K562 (cell line): ENCODE measurements at regions not wholly inside any gene's neighbourhood (a gene's known extent, or its start where the extent isn't known, plus 50 kb on each side); places are given as distances from the start of the nearest gene placed in this dataset.

ENCODE experiments used
- CTCF ChIP-seq, 3 experiments: IDR thresholded peaks in 2 of 3; conservative IDR thresholded peaks in 1 of 3; 2 replicates each; pipeline ENCODE4 v1.5.1; 2011 to 2012; ENCODE audit warnings: low read length in 3 of 3, mild to moderate bottlenecking in 3 of 3, control low read depth in 2 of 3, improper control_type of control experiment in 1 of 3, inconsistent platforms in 1 of 3, low read depth in 1 of 3, mixed read lengths in 1 of 3, moderate library complexity in 1 of 3; ENCODE audit not compliant: insufficient read depth in 2 of 3
- HOXB6 ChIP-seq: fragments of 250-450 bp; sonication (Bioruptor Pico); IDR thresholded peaks from 2 replicates; pipeline ENCODE4 v1.5.1; 2022; ENCODE audit warnings: mild to moderate bottlenecking, borderline replicate concordance
- KLF10 ChIP-seq: fragments of 250-450 bp; sonication (Bioruptor Pico); IDR thresholded peaks from 2 replicates; pipeline ENCODE4 v1.6.1; 2021; ENCODE audit warnings: matching md5 sums
- MYC ChIP-seq, 2 experiments: fragments of 250-450 bp in 1 of 2; sonication (Bioruptor Pico) in 1 of 2; IDR thresholded peaks; 2 replicates each; pipeline versions ENCODE4 v1.5.1 to v1.6.1; 2012 to 2021; ENCODE audit warnings: low read depth in 2 of 2, borderline replicate concordance in 1 of 2, improper control_type of control experiment in 1 of 2, low read length in 1 of 2, mild to moderate bottlenecking in 1 of 2, moderate library complexity in 1 of 2
- NBN ChIP-seq: fragments of 450-650 bp; IDR thresholded peaks from 2 replicates; pipeline ENCODE4 v1.6.1; 2016; ENCODE audit warnings: low read depth, mild to moderate bottlenecking
- NRF1 ChIP-seq, 2 experiments: fragments of 450-650 bp; IDR thresholded peaks in 1 of 2; conservative IDR thresholded peaks in 1 of 2; 2 replicates each; pipeline ENCODE4 v1.6.1; 2014; ENCODE audit warnings: mild to moderate bottlenecking in 2 of 2
- POLR2A ChIP-seq: fragments of 450-650 bp; conservative IDR thresholded peaks from 2 replicates; pipeline ENCODE4 v1.6.1; 2016
- POLR2AphosphoS5 ChIP-seq: IDR thresholded peaks from 2 replicates; pipeline ENCODE4 v1.6.1; 2011; ENCODE audit warnings: mild to moderate bottlenecking, low read depth, low read length, moderate library complexity; ENCODE audit not compliant: control insufficient read depth, insufficient read depth
- SAP30 ChIP-seq: fragments of 200-600 bp; sonication (generic); IDR thresholded peaks from 2 replicates; pipeline ENCODE4 v1.6.1; 2012; ENCODE audit warnings: borderline replicate concordance, low read depth, mild to moderate bottlenecking, moderate library complexity, low read length, control low read depth, inconsistent platforms; ENCODE audit not compliant: insufficient read depth, poor library complexity, severe bottlenecking
- SPI1 ChIP-seq: IDR thresholded peaks from 2 replicates; pipeline ENCODE4 v1.6.1; 2011; ENCODE audit warnings: low read depth, low read length, control low read depth, borderline replicate concordance
- TBP ChIP-seq: optimal IDR thresholded peaks from 2 replicates; pipeline ENCODE3; 2011; ENCODE audit warnings: low read depth, low read length, improper control_type of control experiment
- TCF7 ChIP-seq: sonication (generic); IDR thresholded peaks from 2 replicates; pipeline ENCODE4 v1.6.1; 2016; ENCODE audit warnings: antibody characterized with exemption, borderline replicate concordance
- ZKSCAN1 ChIP-seq: fragments of 150-350 bp; IDR thresholded peaks from 2 replicates; pipeline ENCODE4 v1.6.1; 2016; ENCODE audit warnings: low read depth, low read length
- TF ChIP-seq, protein P1 (sequence below), 2 experiments: fragments of 450-650 bp in 1 of 2; sonication (generic) in 1 of 2; formaldehyde crosslinking in 1 of 2; IDR thresholded peaks; 2 replicates each; pipeline versions ENCODE4 v1.7.1 to v1.9.0; 2016 to 2022; ENCODE audit warnings: inconsistent platforms in 1 of 2, mild to moderate bottlenecking in 1 of 2, missing genetic modification reagents in 1 of 2

DNA sequence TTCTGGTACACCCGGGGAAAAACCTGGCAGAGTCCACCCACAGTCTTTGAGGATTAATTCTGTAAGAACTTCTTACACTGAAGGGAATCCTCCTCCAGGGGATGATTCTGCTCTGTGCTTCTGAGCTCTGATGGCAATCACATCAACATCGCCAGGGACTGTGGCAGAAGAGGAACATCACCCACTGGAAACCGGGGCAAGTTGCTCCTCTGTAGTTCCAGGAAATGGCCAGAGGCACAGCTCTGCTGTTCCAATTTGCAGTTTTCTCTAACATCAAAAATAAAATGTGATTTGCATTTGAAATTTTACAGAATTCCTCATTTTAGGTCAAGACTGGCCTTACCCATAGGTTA is 207.6 kb downstream of the DAD1 start:
- TF ChIP-seq ZKSCAN1 = no peak
- no peak for TF ChIP-seq MYC (IDR thresholded peaks at IDR 0.05; ENCODE audit: low read depth, low read length)
- no peak for TF ChIP-seq MYC (CRISPR knock-in tag; IDR thresholded peaks at IDR 0.05; ENCODE audit: borderline replicate concordance, low read depth)
- TF ChIP-seq POLR2A = no peak
- TF ChIP-seq SPI1 = no peak
- no peak for TF ChIP-seq POLR2AphosphoS5
- TF ChIP-seq SAP30 = no peak
- TF ChIP-seq TCF7 = no peak
- TF ChIP-seq NBN = no peak
- no peak for TF ChIP-seq KLF10 (CRISPR knock-in tag)
- no peak for TF ChIP-seq NRF1 (conservative IDR thresholded peaks at IDR 0.05 in 1 of 2, IDR thresholded peaks at IDR 0.05 in 1 of 2)
- TF ChIP-seq, protein P1, sequence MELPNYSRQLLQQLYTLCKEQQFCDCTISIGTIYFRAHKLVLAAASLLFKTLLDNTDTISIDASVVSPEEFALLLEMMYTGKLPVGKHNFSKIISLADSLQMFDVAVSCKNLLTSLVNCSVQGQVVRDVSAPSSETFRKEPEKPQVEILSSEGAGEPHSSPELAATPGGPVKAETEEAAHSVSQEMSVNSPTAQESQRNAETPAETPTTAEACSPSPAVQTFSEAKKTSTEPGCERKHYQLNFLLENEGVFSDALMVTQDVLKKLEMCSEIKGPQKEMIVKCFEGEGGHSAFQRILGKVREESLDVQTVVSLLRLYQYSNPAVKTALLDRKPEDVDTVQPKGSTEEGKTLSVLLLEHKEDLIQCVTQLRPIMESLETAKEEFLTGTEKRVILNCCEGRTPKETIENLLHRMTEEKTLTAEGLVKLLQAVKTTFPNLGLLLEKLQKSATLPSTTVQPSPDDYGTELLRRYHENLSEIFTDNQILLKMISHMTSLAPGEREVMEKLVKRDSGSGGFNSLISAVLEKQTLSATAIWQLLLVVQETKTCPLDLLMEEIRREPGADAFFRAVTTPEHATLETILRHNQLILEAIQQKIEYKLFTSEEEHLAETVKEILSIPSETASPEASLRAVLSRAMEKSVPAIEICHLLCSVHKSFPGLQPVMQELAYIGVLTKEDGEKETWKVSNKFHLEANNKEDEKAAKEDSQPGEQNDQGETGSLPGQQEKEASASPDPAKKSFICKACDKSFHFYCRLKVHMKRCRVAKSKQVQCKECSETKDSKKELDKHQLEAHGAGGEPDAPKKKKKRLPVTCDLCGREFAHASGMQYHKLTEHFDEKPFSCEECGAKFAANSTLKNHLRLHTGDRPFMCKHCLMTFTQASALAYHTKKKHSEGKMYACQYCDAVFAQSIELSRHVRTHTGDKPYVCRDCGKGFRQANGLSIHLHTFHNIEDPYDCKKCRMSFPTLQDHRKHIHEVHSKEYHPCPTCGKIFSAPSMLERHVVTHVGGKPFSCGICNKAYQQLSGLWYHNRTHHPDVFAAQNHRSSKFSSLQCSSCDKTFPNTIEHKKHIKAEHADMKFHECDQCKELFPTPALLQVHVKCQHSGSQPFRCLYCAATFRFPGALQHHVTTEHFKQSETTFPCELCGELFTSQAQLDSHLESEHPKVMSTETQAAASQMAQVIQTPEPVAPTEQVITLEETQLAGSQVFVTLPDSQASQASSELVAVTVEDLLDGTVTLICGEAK (IDR thresholded peaks at IDR 0.05) = no peak
- TF ChIP-seq, protein P1 (CRISPR knock-in tag; IDR thresholded peaks at IDR 0.05) = no peak
- no peak for TF ChIP-seq CTCF (IDR thresholded peaks at IDR 0.05 in 2 of 3, conservative IDR thresholded peaks at IDR 0.05 in 1 of 3; ENCODE audit: insufficient read depth in 2 of 3, low read depth in 1 of 3, low read length in 3 of 3)
- TF ChIP-seq TBP = no peak
- no peak for TF ChIP-seq HOXB6 (CRISPR knock-in tag)
